Adrenal gland (tissue), 5 donors: ENCODE measurements at regions not wholly inside any gene's neighbourhood (a gene's known extent, or its start where the extent isn't known, plus 50 kb on each side); places are given as distances from the start of the nearest gene placed in this dataset.

Source experiments
- CTCF ChIP-seq, 6 experiments: fragments of 450-650 bp in 4 of 6; fragments of 200-600 bp in 2 of 6; sonication (generic) in 1 of 6; IDR thresholded peaks; 1 replicate in 5 of 6; 2 replicates in 1 of 6; pipeline versions ENCODE4 v1.5.1 to v1.8.0; 2016 to 2021; ENCODE audit warnings: antibody characterized with exemption in 6 of 6, mild to moderate bottlenecking in 2 of 6, moderate library complexity in 1 of 6
- POLR2A ChIP-seq, 2 donors: fragments of 450-650 bp; IDR thresholded peaks; one replicate each; pipeline ENCODE4 v1.6.1; 2017; ENCODE audit warnings: antibody characterized with exemption in 2 of 2, mild to moderate bottlenecking in 2 of 2, moderate library complexity in 1 of 2
- donor health status: DM: no; HTN: no; CAD: no.

DNA sequence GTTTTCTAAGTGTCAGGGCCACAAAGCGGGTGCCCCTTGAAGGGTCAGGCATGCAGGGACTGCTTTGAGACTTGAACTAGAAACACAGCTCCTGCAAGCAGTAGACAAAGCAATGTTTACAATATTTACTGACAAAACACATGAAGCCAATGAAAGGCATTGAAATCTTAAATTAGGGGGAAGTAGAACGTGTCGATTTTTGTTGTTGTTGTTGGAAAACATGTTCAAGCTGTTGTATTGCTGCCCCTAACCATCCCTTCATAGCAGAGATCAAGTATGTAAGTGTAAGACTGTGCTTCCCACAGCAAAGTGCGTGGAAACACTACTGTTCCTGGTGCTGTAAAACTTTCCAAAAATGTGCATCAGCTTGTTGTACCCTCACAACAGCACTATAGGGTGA lies 131.6 kb upstream of the MGMT start:
- TF ChIP-seq CTCF (IDR thresholded peaks at IDR 0.05) = no peak
- TF ChIP-seq POLR2A (IDR thresholded peaks at IDR 0.05) = no peak
